ENCODE measurements at regions not wholly inside any gene's neighbourhood (a gene's known extent, or its start where the extent isn't known, plus 50 kb on each side); places are given as distances from the start of the nearest gene placed in this dataset.

DNA sequence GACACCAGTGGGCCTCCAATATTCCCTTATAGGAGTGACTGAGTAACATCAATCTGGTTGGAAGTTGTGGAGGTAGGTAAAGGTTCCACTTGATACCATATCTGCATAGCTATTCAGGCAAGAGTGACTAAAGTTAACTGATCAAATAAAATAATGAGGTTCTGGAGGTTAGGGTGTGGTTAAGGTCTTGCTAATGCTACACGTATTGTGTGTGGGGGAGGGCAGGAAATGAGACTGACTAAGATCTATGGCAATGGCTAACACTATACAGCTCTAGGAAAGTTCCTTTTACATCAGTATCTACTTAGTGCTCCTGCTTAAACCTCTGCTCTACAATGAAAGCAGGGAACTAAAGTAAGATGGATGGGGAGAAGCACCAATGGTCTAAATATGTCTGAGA, 149.1 kb upstream of the MGAT5 start:
- no peak for DNase-seq

DNA sequence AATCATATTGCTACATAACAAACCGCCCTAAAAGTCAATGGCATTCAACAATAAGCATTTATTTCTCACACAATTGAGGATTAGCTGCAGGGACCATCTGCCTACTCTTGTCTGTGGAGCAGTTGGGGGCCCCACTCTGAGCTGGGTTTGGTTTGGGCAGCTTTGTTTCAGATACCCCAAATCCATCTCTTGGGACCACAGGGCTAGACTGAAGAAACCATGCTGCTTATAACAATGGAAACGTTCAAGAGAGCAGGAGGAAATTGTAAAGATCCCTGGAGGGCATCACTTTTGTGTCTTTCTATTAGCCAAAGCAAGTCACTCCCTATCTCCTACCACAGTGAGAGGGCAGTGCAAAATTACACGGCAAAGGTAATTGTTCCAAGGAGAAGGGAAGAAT, 146.5 kb upstream of the MGAT5 start:
- DNase-seq: no peak

DNA sequence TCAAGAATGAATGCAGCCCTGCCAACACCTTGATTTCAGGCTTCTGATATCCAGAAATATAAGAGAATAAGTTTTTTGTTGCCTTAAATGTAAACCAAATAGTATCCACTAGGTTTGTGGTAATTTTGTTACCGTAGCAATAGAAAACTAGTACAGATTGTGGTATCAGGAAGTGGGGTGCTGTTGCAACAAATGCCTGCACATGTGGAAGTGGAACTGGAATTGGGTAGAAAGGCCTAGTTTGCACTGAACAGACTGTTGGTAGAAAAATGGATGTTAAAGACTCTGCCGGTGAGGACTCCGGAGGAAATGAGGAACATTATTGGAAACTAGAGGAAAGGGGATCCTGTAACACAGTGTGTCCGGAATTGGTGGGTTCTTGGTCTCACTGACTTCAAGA, 145.8 kb upstream of the MGAT5 start:
- DNase-seq: no peak

DNA sequence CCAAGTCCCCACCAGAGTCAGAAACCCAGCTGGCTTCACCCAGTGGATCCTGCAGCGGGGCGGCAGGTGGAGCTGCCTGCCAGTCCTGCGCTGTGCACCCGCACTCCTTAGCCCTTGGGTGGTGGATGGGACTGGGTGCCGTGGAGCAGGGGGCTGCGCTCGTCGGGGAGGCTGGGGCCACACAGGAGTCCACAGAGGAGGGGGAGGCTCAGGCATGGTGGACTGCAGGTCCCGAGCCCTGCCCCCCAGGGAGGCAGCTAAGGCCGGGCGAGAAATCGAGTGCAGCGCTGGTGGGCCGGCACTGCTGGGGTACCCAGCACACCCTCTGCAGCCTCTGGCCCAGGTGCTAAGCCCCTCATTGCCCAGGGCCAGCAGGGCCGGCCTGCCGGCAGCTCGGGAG, 144.6 kb upstream of the MGAT5 start:
- DNase-seq: no peak

DNA sequence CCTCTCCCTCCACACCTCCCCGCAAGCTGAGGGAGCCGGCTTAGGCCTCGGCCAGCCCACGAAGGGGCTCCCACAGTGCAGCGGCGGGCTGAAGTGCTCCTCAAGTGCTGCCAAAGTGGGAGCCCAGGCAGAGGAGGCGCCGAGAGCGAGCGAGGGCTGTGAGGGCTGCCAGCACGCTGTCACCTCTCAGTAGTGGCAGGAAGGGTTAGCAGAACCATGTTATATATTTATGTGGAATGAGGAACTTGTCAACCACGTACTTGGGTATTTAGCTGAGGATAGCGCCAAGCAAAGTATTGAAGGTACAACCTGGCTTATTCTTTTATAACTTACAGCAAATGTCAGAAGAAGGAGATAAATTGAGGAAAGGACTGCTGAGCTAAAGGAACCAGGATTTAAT, 144.1 kb upstream of the MGAT5 start:
- no peak for DNase-seq

DNA sequence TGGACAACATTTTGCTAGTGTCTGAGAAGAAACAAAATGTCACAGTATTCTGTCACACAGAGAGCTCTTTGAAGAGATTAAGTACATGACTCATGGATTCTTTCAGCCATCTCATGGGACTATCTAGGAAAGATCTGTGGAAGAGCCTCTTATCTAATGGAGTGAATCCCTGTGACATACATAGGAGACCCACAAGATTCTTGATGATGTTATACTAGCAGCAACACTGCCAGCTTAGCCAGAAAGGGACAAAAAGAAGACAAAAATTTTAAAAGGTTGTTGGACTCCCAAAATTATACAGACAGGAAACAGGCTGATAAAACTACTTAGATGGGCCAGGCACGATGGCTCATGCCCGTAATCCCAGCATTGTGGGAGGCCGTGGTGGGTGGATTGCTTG, 143.3 kb upstream of the MGAT5 start:
- no peak for DNase-seq

DNA sequence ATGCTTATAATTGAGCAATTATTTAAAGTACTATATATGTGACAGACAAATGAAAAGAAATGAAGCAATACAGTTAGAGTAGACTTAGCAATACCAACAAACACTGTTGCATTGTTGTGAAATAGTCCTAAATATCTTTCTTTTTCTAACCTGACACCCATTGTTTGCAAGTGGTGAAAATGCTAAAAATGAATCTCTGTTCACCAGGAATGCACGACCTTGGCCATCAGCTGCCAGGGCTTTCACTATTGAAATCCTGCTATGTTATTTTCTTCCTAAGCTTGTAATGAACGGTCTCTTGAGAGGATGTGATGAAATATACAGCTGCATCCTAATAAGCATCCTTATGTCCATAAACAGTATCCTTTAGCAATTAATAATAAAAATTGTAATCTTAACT, 136.2 kb upstream of the MGAT5 start:
- DNase-seq: no peak

DNA sequence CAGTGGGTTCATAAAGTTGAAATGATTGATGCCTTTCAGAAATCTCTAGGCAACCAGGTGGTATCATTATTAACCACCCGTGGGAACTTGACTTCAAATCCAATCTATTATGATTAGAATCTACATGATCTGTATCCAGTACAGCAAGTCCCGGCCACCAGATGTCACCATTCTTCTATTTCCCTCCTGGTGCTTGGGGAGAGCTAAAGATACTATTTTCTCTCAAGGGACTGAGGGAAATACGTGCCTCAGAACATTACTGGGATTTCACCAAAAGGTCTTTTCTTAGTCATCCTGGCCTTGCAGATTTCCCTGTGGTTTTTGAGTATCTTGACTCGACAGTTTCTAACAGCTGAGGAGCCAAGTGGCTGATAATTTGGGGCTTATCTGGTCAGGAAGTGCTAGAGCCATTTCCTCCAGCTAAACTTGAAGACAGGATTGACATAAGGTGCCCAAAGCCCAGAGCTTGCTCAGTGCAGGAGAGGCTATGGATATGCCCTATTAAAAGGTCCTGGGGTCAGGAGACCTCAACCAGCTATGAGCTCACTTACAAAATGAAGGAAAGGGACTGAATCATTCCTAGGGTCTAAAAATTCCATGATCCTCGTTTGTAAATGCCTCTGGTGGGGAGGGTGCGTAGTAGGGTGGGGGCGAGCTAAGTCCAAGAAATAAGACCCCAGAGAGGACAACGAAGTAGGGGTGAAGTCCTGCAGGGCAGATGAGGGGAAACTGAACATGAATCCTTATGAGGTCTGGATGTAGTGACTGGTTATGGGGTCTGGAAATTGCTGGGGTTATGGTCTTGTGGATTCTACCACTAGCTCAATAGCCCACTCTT, 135.4 kb upstream of the MGAT5 start:
- DNase-seq: peak; percentile 84

DNA sequence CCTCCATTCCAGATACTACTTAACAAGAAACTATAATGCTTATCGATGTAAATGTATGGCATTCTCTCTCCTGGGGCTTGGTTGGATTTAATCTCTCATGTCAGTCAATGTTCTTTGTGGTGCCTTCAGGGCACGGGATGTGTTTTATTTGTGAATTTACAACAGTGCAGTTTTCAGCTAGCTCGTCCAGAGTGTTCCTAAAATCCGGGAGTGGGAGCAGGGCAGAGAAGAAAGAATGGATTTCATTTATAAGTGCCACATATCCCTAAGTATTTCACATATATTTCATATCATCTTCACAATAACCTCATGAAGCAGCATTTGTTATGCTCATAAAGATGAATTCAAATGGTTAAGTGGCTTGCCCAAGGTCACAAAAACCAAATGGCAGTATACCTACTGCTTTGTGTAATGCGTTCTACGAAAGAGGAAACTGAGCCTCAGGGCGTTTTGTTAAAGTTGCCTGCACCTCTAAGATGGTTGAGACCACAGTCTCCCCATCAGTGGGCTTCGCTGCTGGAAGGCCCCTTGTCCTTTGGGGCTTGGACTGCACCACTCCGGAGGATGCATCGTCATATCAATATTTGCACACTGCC, 134.7 kb upstream of the MGAT5 start:
- DNase-seq: no peak

DNA sequence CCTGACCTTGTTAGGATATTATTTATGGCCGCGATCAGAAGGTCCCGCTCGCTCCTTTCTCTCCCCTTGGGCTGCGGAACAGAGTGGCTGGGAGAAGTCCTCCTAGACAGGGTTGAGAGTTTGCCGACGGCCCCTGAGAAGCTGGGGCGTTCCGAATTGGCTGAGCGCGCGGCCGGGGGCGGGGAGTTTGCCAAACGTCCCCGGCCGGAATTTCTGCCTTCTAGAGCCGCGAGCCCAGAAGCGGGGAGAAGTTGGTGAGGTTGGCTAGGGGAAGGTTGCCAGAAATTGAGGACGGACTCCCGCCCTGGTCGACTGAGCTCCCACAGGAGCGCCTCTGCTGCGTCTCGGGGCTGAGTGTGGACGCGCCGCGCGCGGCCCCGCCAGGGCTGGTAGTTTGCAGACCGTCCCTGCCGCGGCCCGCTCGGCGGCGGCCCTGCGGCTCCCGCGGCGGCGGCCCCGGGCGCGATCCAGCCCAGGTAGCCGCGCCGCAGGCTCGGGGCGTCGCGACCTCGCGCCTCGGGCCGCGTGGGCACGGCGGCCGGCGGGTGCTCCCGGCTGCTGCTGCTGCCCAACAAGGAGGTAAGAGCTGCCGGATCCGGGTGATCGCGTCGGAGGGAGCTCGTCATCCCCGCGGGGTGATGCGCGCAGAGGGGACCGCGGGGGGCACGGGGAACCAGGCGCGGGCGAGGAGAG, 134.0 kb upstream of the MGAT5 start:
- DNase-seq: peak; percentile 79

DNA sequence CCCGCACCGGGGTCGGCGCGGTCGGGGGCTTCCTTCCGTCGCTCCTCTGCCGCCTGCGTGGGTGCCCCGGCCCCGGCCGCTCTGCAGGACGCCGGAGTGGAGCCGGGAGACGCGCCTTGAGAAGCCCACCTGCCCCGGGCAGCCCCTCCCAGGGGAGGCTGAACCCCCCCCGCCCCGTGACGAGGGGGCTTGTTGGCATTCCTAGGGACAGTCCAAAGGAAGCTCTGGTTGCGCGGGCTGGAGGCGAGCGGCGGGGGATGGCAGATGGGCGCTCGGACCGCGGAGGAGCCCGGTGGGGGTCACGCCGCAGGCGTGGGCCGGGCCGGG, 133.5 kb upstream of the MGAT5 start:
- DNase-seq: no peak

DNA sequence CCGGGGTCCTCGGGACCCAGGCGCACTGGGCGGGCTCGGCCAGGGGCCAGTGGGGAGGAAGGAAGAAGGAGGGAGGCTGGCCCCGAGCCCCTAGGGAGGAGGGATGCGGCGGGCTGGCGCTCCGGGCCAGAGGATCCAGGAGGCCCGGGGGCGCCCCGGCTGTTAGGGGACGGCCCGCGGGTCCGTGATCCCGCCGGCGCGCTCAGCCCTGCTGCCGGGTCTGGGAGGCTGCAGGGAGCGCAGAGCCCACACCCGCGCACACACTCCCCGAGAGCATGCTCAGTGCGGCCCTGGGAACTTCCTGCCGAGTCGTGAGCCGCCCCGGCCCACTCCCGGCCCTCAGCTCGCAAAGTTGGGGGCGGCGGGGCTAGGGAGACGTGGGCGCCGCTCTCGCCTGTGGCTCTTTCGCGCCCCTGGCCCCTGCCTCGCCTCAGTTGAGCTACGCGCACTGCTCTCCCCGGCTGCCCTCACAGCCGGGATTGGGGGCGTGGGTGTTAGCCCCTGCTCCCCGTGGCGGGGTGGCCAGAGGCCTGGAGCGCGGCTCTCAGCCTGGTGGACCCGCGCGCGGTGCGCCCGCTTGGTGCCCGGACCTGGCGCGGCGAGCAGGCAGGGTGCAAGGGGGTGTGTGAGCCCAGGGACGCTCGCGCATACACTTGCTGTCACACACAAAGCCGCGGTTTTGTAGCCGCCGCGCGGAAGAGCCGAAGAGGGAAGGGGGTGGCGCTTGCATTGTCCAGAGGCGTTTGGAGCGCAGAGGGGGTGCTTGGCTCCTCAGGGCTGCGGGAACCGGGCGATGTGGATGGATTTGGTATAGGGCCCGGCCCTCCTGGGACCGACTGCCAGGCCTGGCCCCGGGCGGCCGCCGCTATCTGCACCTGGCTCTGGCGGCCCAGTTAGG, 132.9 kb upstream of the MGAT5 start:
- DNase-seq: peak; percentile 53

DNA sequence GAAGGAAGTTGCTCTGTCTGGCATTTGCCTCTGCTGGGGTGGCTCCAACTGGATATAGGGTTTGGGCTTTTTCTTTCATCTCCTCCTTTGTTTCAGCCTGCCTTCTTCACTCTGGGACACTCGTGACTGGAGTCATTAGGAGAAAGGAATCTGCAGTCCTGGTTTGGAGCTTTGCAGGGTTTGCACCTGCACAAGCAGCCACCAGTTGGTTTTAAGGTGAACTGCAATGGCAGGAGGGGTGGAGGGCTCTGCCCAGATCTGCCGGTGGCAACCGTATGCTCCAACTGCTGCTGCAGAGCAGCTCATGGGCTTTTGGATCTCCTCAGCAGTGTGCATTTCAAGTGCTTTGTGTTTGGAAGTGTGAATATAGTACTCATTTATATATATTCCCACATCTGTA, 131.3 kb upstream of the MGAT5 start:
- no peak for DNase-seq

DNA sequence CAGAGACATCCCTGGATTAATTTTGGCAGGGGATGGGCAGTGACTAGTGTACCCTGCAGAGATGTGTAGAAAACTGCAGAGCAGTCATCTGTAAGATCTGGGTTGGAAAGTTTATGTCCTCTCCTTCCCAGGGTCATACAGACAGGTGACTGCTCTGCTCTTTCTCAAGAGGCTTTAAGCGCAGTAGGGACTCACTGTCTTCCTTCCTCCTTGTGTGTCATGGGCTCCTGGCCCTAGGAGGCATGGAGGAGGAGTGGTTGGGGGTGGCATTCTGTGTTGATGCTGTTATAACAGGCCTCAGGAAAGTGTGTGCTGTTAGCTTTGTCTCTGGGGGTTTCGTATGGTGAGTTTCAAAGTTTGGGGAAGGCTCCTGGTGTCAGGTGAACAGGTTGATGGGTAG, 130.5 kb upstream of the MGAT5 start:
- DNase-seq: no peak

DNA sequence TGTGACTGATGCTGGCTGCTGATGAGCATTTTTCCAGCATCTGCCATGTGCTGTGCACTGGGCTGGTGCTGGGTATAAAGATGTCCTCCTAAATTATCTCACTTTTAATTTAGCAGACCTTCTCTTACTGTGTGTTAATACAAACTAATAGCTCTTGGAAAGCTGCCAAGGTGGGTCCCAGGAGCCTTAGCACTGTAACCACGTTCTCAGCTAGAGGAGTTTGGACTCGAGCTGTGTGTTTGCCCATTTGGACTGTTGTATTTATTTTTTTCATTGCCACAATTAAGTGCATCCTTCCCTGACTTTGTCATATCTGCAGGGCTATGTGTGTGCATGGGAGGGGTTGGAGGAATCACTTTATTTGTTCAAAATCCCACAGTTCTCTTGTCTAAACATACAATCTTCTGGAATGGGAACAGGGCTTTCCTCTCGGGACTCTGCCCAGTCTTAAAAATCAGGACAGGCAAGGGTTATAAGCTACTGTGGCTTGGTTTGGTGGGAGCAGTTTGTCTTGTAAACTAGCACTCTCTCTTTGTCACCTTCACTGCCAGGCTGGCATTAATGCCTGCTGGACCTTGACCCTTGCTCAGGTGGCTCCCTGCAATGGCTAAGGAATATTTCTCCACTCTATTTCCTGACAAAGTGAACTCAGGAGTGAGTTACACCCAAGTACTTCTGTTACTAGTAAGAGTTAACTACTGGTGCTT, 129.7 kb upstream of the MGAT5 start:
- DNase-seq: no peak

DNA sequence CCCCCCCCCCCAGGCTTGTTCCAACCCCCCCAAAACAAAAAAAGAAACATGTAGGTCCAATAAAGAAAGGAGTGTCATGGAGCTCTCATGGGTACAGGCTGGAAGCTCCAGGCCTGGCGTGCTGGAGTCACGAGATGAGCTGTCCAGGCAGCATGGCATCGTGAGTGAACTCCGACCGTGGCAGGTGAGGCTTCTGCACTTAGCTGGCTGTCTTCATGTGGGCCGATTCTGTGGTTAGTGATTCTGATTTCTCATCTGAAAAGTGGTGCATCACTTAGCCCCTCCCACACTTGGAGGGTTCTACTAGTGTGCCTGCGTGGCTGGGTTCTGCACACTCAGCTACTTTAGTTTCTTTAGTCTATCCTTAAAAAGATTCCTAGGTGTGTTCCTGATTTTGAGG, 126.4 kb upstream of the MGAT5 start:
- DNase-seq: no peak

DNA sequence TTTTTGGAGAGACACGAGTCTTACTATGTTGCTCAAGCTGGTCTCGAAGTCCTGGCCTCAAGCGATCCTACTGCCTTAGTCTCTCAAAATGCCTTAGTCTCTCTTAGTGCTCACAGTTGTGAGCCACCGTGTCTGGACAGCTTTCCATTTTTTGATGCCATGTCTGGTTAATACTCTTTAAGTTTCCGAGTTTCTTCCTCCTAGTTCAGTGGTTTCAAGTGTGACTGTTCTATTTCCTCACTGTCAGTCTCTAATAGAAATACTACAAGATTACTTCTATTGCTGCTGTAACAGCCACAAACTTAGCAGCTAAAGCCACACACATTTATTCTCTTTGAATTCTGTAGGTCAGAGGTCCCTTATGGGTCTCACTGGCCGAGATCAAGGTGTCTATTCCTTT, 125.1 kb upstream of the MGAT5 start:
- DNase-seq: no peak

DNA sequence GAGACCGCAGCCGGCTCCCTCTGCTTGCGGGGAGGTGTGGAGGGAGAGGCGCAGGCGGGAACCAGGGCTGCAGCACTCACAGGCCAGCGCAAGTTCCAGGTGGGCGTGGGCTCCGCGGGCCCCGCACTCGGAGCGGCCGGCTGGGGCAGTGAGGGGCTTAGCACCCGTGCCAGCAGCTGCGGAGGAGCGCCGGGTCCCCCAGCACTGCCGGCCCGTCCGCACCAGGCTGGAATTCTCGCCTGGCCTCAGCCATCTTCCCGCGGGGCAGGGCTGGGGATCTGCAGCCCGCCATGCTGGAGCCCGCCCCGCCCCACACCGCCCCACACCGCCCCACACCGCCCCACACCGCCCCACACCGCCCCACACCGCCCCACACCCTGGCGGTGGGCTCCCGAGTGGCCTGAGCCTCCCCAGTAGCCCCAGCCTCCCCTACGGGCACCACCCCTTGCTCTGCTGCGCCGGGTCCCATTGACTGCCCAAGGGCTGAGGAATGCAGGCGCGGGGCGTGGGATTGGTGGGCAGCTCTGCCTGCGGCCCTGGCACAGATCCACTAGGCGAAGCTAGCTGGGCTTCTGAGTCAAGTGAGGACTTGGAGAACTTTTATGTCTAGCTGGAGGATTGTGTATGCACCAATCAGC, 123.9 kb upstream of the MGAT5 start:
- no peak for DNase-seq

DNA sequence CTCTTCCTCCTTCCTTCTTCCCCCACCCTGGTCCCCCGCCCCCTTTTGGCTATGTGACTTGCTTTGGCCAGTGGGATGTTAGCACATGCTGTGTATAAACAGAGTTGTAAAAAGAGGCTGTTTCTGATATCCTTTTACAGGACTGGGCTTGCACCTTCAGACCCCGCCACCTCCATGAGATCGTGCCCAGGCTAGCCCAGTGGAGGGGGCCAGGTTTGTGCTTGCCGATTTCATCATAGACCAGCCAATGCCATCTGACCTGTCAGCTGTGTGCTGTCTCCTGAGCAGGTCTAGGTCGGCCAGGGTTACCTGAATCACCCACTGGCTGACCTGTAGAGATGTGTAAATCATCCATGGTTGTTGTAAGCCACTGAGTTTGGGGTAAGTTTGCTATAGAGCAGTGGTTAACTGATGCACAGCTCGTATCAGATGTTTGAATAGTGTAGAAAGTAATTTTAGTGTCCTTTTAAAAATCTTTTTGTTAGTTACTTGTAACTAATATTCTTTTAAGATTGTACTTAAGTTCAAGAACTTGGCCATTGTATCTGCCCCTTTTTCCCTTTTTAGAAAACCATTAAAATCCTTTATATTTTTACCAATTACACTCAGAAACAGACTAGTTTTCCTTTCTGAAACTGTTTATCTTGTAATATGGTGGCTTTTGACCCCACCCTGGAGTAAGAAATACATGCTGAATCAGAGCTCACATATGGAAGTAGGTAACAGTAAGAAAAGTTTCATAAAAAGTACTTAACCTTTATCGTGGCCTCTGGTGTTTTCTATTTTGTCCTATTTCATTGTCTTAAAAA, 122.0 kb upstream of the MGAT5 start:
- no peak for DNase-seq

DNA sequence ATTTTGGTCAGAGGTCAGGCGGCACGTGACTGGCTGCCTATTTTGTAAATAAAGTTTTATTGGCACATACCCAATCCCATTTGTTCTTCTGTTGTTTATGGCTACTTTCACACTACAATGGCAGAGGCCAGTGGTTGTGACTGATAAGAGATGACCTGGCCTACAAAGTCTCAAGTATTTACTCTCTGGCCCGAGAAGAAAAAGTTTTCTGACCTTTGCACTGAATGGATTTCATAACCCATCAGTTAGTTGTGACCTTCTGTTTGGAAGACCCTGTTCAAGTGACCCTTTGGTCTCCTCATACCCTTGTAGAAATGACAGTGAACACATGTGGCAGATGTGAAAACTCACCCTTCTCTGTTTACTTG, 121.4 kb upstream of the MGAT5 start:
- no peak for DNase-seq

DNA sequence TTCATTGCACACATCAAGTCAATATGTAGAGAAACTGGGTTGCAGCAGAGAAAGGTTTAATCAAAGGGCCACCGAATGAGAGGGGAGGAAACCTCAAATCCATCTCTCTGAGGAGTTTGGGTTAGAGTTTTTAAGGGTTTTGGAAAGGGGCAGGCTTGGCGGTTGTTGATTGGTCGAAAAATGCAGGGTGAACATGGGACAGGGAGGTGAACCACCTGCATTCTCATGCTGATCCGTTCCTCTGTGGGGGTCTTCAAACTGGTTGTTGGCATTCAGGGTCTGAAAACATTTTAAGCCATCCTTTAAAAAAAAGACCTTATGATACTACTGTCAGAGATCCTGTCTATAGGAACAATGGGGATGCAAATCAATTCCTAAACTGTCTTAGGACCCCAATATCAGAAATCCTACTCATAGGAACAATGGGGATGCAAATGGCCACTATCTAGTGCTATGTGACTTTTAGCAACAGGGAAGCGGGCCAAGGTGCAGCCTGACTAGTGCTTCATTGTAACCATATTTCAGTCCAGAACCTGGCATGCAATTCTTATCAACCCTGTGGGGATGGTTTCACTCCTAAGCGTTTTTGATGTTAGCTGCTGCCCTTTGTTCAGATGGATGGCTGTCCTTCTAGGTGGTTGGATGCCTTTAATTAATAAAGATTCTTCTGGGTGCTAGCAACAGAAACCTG, 120.1 kb upstream of the MGAT5 start:
- DNase-seq: no peak
